ENCODE measurements at regions not wholly inside any gene's neighbourhood (a gene's known extent, or its start where the extent isn't known, plus 50 kb on each side); places are given as distances from the start of the nearest gene placed in this dataset.
A peak's percentile ranks its signal among the peaks of the same experiment; 100 is the strongest.

- Histone ChIP-seq H2AFZ (ENCODE audit: low read length) (no peak overlapping the region), H3K4me2 (ENCODE audit: low read length) (no peak overlapping the region), H3K4me3 (ENCODE audit: low read depth, low read length, poor library complexity, severe bottlenecking) (no peak overlapping the region), H3K4me1 (ENCODE audit: insufficient read depth, low read length, severe bottlenecking) (no peaks in the 10 kb centered on the region), H3K36me3 (ENCODE audit: insufficient read depth, low read length) (no peaks in the 10 kb centered on the region), H3F3A (ENCODE audit: insufficient read depth, low read length) (no peaks in the 10 kb centered on the region), H3K9me2 (ENCODE audit: low read depth, low read length) (no peaks in the 10 kb centered on the region), H3K9ac (ENCODE audit: low read length) (no peak overlapping the region), H4K20me1 (ENCODE audit: insufficient read depth, low read length) (no peaks in the 10 kb centered on the region), H3K27ac (ENCODE audit: low read depth, low read length, poor library complexity, severe bottlenecking) (no peak overlapping the region), H3K9me3 (ENCODE audit: low read length) (no peaks in the 10 kb centered on the region), H3K79me2 (ENCODE audit: insufficient read depth, low read length) (no peaks in the 10 kb centered on the region), H3K27me3 (ENCODE audit: insufficient read depth, low read length) (no peaks in the 10 kb centered on the region)
- no peak for TF ChIP-seq EZH2 (IDR thresholded peaks at IDR 0.05; ENCODE audit: borderline replicate concordance, low read length)
- TF ChIP-seq CTCF (IDR thresholded peaks at IDR 0.05; ENCODE audit: low read length): no peak
Measured at GRCh38 chr5:158014372-158014771, 155.4 kb upstream of the CLINT1 start.

- TF ChIP-seq CTCF (IDR thresholded peaks at IDR 0.05; ENCODE audit: low read length): peak; percentile 59
- no peak for TF ChIP-seq EZH2 (IDR thresholded peaks at IDR 0.05; ENCODE audit: borderline replicate concordance, low read length)
- H3K4me1 ChIP-seq (ENCODE audit: insufficient read depth, low read length, severe bottlenecking): no peaks in the 10 kb centered on the region
- no peak overlapping the region for H3K4me3 ChIP-seq (ENCODE audit: low read depth, low read length, poor library complexity, severe bottlenecking)
- no peak overlapping the region for H3K4me2 ChIP-seq (ENCODE audit: low read length)
- no peak overlapping the region for H3K9ac ChIP-seq (ENCODE audit: low read length)
- no peak overlapping the region for H2AFZ ChIP-seq (ENCODE audit: low read length)
- no peaks in the 10 kb centered on the region for H3K9me2 ChIP-seq (ENCODE audit: low read depth, low read length)
- no peaks in the 10 kb centered on the region for H4K20me1 ChIP-seq (ENCODE audit: insufficient read depth, low read length)
- H3K9me3 ChIP-seq (ENCODE audit: low read length): no peaks in the 10 kb centered on the region
- H3K27ac ChIP-seq (ENCODE audit: low read depth, low read length, poor library complexity, severe bottlenecking): no peak overlapping the region
- H3F3A ChIP-seq (ENCODE audit: insufficient read depth, low read length): no peaks in the 10 kb centered on the region
- H3K36me3 ChIP-seq (ENCODE audit: insufficient read depth, low read length): no peaks in the 10 kb centered on the region
- H3K79me2 ChIP-seq (ENCODE audit: insufficient read depth, low read length): no peaks in the 10 kb centered on the region
- no peaks in the 10 kb centered on the region for H3K27me3 ChIP-seq (ENCODE audit: insufficient read depth, low read length)
Measured at GRCh38 chr5:158013939-158014338, 155.0 kb upstream of the CLINT1 start.

GRCh38 chr5:158013303-158013702, 154.4 kb upstream of the CLINT1 start:
- no peak overlapping the region for H3K9ac ChIP-seq (ENCODE audit: low read length)
- TF ChIP-seq EZH2 (IDR thresholded peaks at IDR 0.05; ENCODE audit: borderline replicate concordance, low read length) (no peak), CTCF (IDR thresholded peaks at IDR 0.05; ENCODE audit: low read length) (no peak)
- H2AFZ ChIP-seq (ENCODE audit: low read length): no peak overlapping the region
- no peaks in the 10 kb centered on the region for H3K9me2 ChIP-seq (ENCODE audit: low read depth, low read length)
- no peaks in the 10 kb centered on the region for H3K79me2 ChIP-seq (ENCODE audit: insufficient read depth, low read length)
- H3F3A ChIP-seq (ENCODE audit: insufficient read depth, low read length): no peaks in the 10 kb centered on the region
- H4K20me1 ChIP-seq (ENCODE audit: insufficient read depth, low read length): no peaks in the 10 kb centered on the region
- no peak overlapping the region for H3K4me3 ChIP-seq (ENCODE audit: low read depth, low read length, poor library complexity, severe bottlenecking)
- H3K9me3 ChIP-seq (ENCODE audit: low read length): no peaks in the 10 kb centered on the region
- no peaks in the 10 kb centered on the region for H3K4me1 ChIP-seq (ENCODE audit: insufficient read depth, low read length, severe bottlenecking)
- H3K36me3 ChIP-seq (ENCODE audit: insufficient read depth, low read length): no peaks in the 10 kb centered on the region
- no peak overlapping the region for H3K4me2 ChIP-seq (ENCODE audit: low read length)
- H3K27me3 ChIP-seq (ENCODE audit: insufficient read depth, low read length): no peaks in the 10 kb centered on the region
- H3K27ac ChIP-seq (ENCODE audit: low read depth, low read length, poor library complexity, severe bottlenecking): no peak overlapping the region
